Right ventricle myocardium inferior (tissue), 1 donor: ENCODE measurements at regions not wholly inside any gene's neighbourhood (a gene's known extent, or its start where the extent isn't known, plus 50 kb on each side); places are given as distances from the start of the nearest gene placed in this dataset.

Source experiments
- ATAC-seq: fragments of 200-7000 bp; cut with Tn5 transposase; one replicate; pipeline ENCODE4 v1.9.1; 2020; ENCODE audit warnings: mild to moderate bottlenecking, moderate library complexity
- DNase-seq: peaks from one replicate; pipeline ENCODE4 v3.0.0; 2021; ENCODE audit errors: missing footprints
- intact Hi-C: fragments of 100-400 bp; cut with DNase I; formaldehyde crosslinking; loops from one replicate; pipeline ENCODE4 v1.11.0; 2022
- donor health status: DM: no; HTN: yes; CAD: no; lungs with severe emphysema.

DNA sequence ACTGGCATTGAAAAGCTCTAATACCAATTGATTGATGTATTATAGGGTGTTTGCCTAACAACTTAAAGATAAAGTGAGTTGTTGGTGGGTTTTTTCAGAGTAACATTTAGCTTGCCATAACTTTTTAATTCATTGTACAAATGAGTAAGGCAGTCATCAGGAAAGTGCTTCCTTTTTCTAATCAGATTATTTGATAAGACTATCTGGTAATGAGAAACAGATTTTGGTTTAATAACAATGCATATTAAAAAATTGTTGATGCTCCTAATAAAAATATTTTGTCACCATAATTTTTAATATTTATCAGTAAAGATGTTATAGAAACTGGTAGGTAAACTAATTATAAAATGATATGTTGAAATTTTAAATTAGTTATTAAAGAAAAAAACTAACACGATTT is 51.3 kb downstream of the BLTP1 start:
- intact Hi-C loops, result no loop called here
- DNase-seq (no peak), ATAC-seq (no peak)

DNA sequence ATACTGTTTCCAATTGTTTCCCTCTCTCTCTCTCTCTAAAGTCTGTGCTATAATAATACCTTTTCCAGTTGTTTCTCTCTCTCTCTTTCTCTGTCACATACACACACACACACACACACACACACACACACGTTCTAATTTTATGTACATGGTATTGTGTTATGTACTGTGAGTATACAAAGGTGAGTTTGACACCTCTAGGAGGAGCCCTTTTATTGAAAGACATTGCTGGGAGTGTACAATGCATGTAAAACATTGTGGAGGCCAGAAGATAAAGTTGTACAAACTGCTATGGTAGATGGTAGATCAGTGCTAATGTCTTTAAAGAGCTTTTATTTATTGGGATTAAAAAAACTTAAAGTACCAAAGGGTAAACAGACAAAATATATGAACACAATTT is 53.6 kb downstream of the BLTP1 start:
- no peak for DNase-seq
- intact Hi-C loops, result no loop called here

GRCh38 chr4:122212880-122213279 is 60.7 kb downstream of the BLTP1 start:
- intact Hi-C loops, result loop anchor here (5.0 to 10.0 kb wide), 2 partner anchors 44 to 258 kb away; partner anchors contain the start of gene TRPC3
- no peak for ATAC-seq

More for the DNA sequence above, 53.6 kb downstream of the BLTP1 start:
- ATAC-seq, result no peak

GRCh38 chr4:122218762-122219161 is 66.6 kb downstream of the BLTP1 start:
- ATAC-seq (no peak), DNase-seq (no peak)
- intact Hi-C loops, result loop anchor here (10.0 kb wide), 1 partner anchor 264 kb away; the partner anchor contains the start of gene TRPC3

More at GRCh38 chr4:122212880-122213279, 60.7 kb downstream of the BLTP1 start:
- no peak for DNase-seq

DNA sequence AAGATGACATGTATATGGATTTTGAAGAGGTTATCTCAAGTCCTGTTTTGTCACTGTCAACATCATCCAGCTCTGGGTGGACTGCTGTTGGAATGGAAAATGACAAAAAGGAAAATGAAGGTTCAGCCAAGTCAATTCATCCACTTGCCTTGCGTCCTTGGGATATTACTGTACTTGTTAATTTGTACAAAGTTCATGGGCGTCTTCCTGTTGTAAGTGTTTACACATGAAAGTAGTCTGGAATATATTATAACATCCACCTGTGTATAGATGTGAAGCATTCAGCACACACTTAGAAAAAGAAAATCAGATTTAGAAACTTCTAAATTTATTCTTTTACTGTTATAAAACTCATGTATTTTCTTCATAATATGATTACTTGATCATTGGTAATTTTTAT is 67.2 kb downstream of the BLTP1 start:
- intact Hi-C loops, result loop anchor here (10.0 kb wide), 1 partner anchor 265 kb away; the partner anchor contains the start of gene TRPC3
- no peak for DNase-seq
- no peak for ATAC-seq

DNA sequence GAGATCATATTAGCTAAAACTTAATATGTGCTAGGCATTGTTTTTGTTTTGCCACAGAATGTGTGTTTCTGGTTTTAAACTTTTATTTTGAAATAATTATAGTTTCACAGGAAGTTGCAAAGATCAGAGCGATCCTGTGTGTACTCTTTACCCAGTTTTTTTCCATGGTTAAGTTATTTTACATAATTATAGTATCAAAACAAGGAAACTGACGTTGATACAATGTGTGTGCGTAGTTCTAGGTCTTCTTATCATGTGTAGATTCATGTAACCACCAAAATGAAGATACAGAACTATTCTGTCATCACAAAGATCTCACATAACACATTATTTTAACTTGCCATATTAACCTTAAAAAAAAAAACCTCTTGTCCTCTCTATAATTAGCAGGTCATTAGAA is 69.2 kb downstream of the BLTP1 start:
- DNase-seq (no peak), ATAC-seq (no peak)
- intact Hi-C loops, result loop anchor here (10.0 kb wide), 1 partner anchor 417 kb away; the partner anchor contains the start of gene EXOSC9

DNA sequence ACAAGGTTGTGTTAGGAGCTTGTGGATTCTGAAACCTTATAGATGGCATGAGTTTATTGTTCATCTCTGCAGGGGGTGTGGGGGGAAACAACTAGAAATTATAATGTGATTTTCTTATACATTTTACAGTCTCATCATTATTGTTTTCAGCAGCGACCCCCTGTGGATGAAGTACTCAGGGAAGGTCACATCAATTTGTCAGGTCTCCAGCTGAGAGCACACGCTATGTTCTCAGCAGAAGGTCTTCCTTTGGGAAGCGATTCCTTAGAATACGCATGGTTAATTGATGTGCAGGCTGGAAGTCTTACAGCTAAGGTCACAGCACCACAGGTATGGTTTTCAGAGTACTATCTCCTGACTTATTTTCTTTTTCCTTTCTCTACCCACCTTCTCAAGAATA is 72.2 kb downstream of the BLTP1 start:
- no peak for DNase-seq
- intact Hi-C loops, result loop anchor here (10.0 kb wide), 1 partner anchor 420 kb away; the partner anchor contains the start of gene EXOSC9

DNA sequence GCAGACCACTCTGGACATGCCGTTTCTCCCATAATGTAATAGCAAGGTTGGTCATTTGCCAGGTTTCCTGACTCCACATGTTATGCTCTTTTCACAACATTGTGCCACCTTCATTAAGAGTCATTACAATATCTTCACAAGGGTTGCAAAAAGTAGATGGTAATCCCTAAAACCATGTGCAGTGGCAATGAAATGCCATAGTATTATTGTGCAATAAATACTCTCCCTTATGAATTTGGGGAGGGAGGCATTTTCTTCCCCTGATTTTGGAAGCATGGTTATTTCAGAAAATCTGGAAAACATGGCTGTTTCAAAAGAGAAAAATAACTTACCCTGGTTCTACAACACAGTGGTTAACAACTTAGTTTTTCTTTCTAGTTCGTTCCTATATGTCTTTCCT is 75.1 kb downstream of the BLTP1 start:
- DNase-seq (no peak), ATAC-seq (no peak)
- intact Hi-C loops, result loop anchor here (10.0 kb wide), 1 partner anchor 422 kb away; the partner anchor contains the start of gene EXOSC9

More for the DNA sequence above, 72.2 kb downstream of the BLTP1 start:
- no peak for ATAC-seq

- intact Hi-C loops, result loop anchor here (10.0 kb wide), 1 partner anchor 425 kb away; the partner anchor contains the start of gene EXOSC9
These were observed 77.7 kb downstream of the BLTP1 start for GRCh38 chr4:122229857-122230256.

GRCh38 chr4:122232633-122233032 is 80.5 kb downstream of the BLTP1 start:
- intact Hi-C loops, result no loop called here
- DNase-seq, result no peak
- no peak for ATAC-seq

More at GRCh38 chr4:122229857-122230256, 77.7 kb downstream of the BLTP1 start:
- DNase-seq (no peak), ATAC-seq (no peak)

DNA sequence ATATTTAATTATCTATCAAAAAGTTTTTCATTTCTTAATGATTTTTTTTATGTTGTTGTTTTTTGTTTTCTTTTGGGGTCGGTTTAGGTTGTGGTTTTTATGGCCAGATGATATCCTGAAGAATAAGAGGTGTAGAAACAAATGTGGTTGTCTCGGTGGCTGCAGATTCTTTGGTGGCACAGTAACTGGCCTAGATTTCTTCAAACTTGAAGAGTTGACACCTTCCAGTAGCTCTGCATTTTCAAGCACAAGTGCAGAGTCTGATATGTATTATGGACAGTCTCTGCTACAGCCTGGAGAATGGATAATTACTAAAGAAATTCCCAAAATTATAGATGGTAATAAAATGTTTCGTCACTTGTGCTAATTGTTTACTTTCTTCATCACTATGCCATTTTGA is 82.6 kb downstream of the BLTP1 start:
- DNase-seq (no peak), ATAC-seq (no peak)
- intact Hi-C loops, result no loop called here

GRCh38 chr4:122243785-122244184 is 91.7 kb downstream of the BLTP1 start:
- intact Hi-C loops, result no loop called here
- no peak for ATAC-seq
- DNase-seq, result no peak

DNA sequence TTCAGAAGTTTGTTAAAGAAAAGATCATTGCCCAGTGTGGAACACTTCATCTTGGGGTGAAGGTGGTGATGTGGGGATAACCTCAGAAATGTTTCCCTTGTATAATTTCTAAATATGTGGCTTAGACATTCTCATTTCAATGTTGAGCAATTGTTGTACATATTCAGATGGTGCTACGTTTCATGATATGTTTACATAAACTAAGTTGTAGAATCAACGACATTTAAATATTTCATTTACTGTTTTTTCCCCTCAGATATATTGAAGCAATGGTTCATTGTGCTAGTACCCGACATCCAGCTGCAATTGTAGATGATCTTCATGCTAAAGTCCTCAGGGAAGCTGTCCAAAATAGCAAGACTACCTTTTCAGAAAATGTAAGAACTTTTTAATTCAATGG is 92.6 kb downstream of the BLTP1 start:
- ATAC-seq (no peak), DNase-seq (no peak)
- intact Hi-C loops, result no loop called here

- ATAC-seq (no peak), DNase-seq (no peak)
- intact Hi-C loops, result no loop called here
These were observed 94.4 kb downstream of the BLTP1 start for GRCh38 chr4:122246551-122246950.

- ATAC-seq (no peak), DNase-seq (no peak)
- intact Hi-C loops, result no loop called here
These were observed 97.2 kb downstream of the BLTP1 start for GRCh38 chr4:122249357-122249756.

DNA sequence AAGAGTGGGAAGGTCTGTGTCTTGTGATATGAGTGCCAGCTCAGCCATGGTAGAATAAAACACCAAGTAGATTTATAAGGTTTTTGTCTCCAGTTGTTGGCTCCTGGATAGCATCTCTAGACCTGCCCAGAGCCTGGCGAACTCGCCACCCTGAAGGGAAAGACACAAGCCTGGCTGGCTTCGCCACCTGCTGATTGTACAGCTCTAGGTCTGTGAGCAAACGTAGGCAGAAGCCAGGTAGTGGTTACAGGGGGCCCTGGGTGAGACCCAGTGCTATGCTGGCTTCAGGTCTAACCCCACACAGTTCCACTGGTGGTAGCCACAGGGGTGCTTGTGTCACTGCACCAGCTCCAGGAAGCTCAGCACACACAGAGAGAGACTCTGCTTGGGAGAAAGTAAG is 100.5 kb downstream of the BLTP1 start:
- intact Hi-C loops, result no loop called here
- DNase-seq, result no peak
- ATAC-seq, result no peak

DNA sequence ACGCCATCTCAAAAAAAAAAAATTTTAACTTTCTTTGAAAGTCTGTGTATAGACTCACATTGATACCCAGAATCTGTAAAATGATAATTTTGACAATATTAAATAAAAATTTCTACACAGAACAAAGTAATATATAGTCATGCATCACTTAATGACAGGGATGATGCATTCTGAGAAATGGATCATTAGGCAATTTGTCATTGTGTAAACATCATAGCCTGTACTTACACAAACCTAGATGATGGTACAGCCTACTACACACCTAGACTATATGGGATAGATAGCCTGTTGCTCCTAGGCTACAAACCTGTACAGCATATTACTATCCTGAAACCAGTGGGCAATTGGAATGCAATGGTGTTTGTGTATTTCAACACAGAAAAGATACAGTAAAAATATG is 107.7 kb downstream of the BLTP1 start:
- intact Hi-C loops, result loop anchor here (5.0 kb wide), 1 partner anchor 48 kb away; no protein-coding TSS in a partner anchor
- no peak for ATAC-seq

DNA sequence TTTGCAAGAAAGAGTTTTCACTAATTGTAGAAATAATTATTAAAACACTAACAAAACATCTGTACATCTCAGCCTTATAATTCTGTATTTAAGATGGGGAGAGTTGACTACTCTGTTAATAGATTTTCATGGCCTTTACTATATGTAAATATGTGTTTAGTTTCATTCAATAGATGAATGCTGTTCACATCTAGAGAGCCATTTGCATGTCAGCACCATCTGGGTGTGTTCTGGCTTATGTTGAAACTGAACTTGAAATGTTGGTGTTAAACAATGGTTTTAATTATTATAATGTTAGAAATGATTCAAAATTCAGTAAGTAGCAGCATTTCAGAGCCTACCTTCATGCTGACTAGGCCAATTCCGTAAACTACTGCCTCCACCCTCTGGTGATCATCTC is 102.5 kb upstream of the ADAD1 start:
- DNase-seq, result no peak
- intact Hi-C loops, result no loop called here
- no peak for ATAC-seq

More for the DNA sequence above, 107.7 kb downstream of the BLTP1 start:
- no peak for DNase-seq

GRCh38 chr4:122278976-122279375 is 99.8 kb upstream of the ADAD1 start:
- no peak for ATAC-seq
- no peak for DNase-seq
- intact Hi-C loops, result no loop called here

GRCh38 chr4:122279670-122280069 is 99.1 kb upstream of the ADAD1 start:
- ATAC-seq (no peak), DNase-seq (no peak)
- intact Hi-C loops, result no loop called here

DNA sequence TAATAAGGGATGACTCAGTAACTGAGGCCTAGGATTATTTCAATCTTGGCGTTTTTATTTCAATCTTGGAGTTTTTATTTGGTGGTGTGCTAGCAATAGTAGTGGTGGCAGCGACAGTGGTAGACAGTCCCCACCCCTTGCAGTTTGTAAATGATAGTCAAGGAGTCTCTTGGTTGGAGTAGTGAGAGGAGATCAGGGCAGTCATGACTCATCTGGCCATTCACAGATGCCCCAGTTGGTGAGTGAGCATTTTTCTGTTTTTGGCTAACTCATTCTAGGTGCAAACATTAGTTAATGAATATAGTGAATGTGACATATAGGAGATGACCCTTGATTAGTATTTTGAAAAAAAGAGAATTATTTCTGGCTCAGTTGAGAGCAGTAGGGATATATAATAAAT is 93.5 kb upstream of the ADAD1 start:
- ATAC-seq (no peak), DNase-seq (no peak)
- intact Hi-C loops, result no loop called here
